Naive thymus-derived CD8-positive, alpha-beta T cell (primary cell): ENCODE measurements at regions not wholly inside any gene's neighbourhood (a gene's known extent, or its start where the extent isn't known, plus 50 kb on each side); places are given as distances from the start of the nearest gene placed in this dataset.
"Not testable (repeated sequence)": the region's sequence is repeated elsewhere in the genome, so short reads cannot be mapped to it uniquely, and the experiment has no call there.

Experiments
- ATAC-seq, 2 donors: fragments of 150-1000 bp; cut with Tn5 transposase in 1 of 2; sonication (Bioruptor Pico), chemical (Tn5 transposase) in 1 of 2; 1 replicate in 1 of 2; 2 replicates in 1 of 2; pipeline ENCODE4 v1.10.0; 2021; ENCODE audit warnings: mild to moderate bottlenecking in 2 of 2, moderate library complexity in 2 of 2
- POLR2A ChIA-PET: fragments of 350-600 bp; sonication (Branson Sonifier 250); formaldehyde crosslinking; loops from one replicate; lab custom pipeline; 2021; ENCODE audit warnings: antibody characterized with exemption; lab: Charles Lee
- DNase-seq, 10 donors: peaks; one replicate each; pipeline versions ENCODE4 v3.0.0 to v3.0.0-alpha.2; 2020 to 2022
- H3K27ac Mint-ChIP-seq, 10 donors: one replicate each; pipeline ENCODE4 v1.8.0; 2020 to 2022; ENCODE audit warnings: mild to moderate bottlenecking in 10 of 10, mixed read lengths in 10 of 10, moderate library complexity in 4 of 10, inconsistent platforms in 1 of 10
- H3K27me3 Mint-ChIP-seq, 5 donors: one replicate each; pipeline ENCODE4 v1.8.0; 2021 to 2022; ENCODE audit warnings: mixed read lengths in 5 of 5
- H3K36me3 Mint-ChIP-seq, 3 donors: one replicate each; pipeline ENCODE4 v1.8.0; 2020 to 2022; ENCODE audit warnings: mixed read lengths in 3 of 3, mild to moderate bottlenecking in 2 of 3, inconsistent platforms in 1 of 3
- H3K4me1 Mint-ChIP-seq, 4 donors: one replicate each; pipeline ENCODE4 v1.8.0; 2021 to 2022; ENCODE audit warnings: mixed read lengths in 4 of 4
- H3K4me3 Mint-ChIP-seq, 10 donors: one replicate each; pipeline ENCODE4 v1.8.0; 2020 to 2022; ENCODE audit warnings: mild to moderate bottlenecking in 10 of 10, mixed read lengths in 10 of 10, moderate library complexity in 6 of 10, inconsistent platforms in 1 of 10
- H3K9me3 Mint-ChIP-seq, 9 donors: one replicate each; pipeline ENCODE4 v1.8.0; 2020 to 2022; ENCODE audit warnings: mixed read lengths in 9 of 9, mild to moderate bottlenecking in 3 of 9, inconsistent platforms in 1 of 9, moderate library complexity in 1 of 9

- H3K27me3 Mint-ChIP-seq = peaks cover 0 to 4% (median 0%) of the 10 kb centered on the region in 5 donors
- H3K27ac Mint-ChIP-seq = no peak overlapping the region
- peaks cover 0 to 10% (median 0%) of the 10 kb centered on the region in 9 donors for H3K9me3 Mint-ChIP-seq
- POLR2A ChIA-PET = no interaction called here
- H3K4me1 Mint-ChIP-seq = no peaks in the 10 kb centered on the region
- DNase-seq (no peak), ATAC-seq (no peak)
- no peak overlapping the region for H3K4me3 Mint-ChIP-seq
- no peaks in the 10 kb centered on the region for H3K36me3 Mint-ChIP-seq
Measured at GRCh38 chrY:11070250-11071113, 1542.8 kb downstream of the TSPY10 start.

- H3K4me1 Mint-ChIP-seq, H3K27ac Mint-ChIP-seq, ATAC-seq, DNase-seq, H3K4me3 Mint-ChIP-seq, POLR2A ChIA-PET, H3K9me3 Mint-ChIP-seq, H3K27me3 Mint-ChIP-seq, H3K36me3 Mint-ChIP-seq: not testable (repeated sequence)
Measured at GRCh38 chrY:11085801-11086200, 1558.1 kb downstream of the TSPY10 start.

GRCh38 chrY:11097498-11097897 lies 1569.8 kb downstream of the TSPY10 start:
- POLR2A ChIA-PET, H3K27me3 Mint-ChIP-seq, DNase-seq, H3K9me3 Mint-ChIP-seq, H3K27ac Mint-ChIP-seq, H3K36me3 Mint-ChIP-seq, H3K4me3 Mint-ChIP-seq, ATAC-seq, H3K4me1 Mint-ChIP-seq: not testable (repeated sequence)

- POLR2A ChIA-PET, ATAC-seq, H3K36me3 Mint-ChIP-seq, H3K9me3 Mint-ChIP-seq, DNase-seq, H3K4me3 Mint-ChIP-seq, H3K27ac Mint-ChIP-seq, H3K4me1 Mint-ChIP-seq, H3K27me3 Mint-ChIP-seq: not testable (repeated sequence)
Measured at GRCh38 chrY:11098419-11098818, 1570.7 kb downstream of the TSPY10 start.

- POLR2A ChIA-PET = no interaction called here
- Mint-ChIP-seq H3K4me3 (no peak overlapping the region), H3K36me3 (no peaks in the 10 kb centered on the region), H3K4me1 (no peaks in the 10 kb centered on the region), H3K27ac (no peak overlapping the region), H3K27me3 (no peaks in the 10 kb centered on the region), H3K9me3 (peaks cover 0 to 9% (median 0%) of the 10 kb centered on the region in 9 donors)
- no peak for ATAC-seq
- no peak for DNase-seq
Measured at GRCh38 chrY:11099004-11099403, 1571.3 kb downstream of the TSPY10 start.

- DNase-seq, H3K9me3 Mint-ChIP-seq, H3K36me3 Mint-ChIP-seq, H3K27me3 Mint-ChIP-seq, H3K4me1 Mint-ChIP-seq, H3K4me3 Mint-ChIP-seq, ATAC-seq, POLR2A ChIA-PET, H3K27ac Mint-ChIP-seq: not testable (repeated sequence)
Measured at GRCh38 chrY:11100472-11100871, 1572.8 kb downstream of the TSPY10 start.

GRCh38 chrY:11102987-11103386 lies 1575.3 kb downstream of the TSPY10 start:
- ATAC-seq, POLR2A ChIA-PET, H3K9me3 Mint-ChIP-seq, H3K4me1 Mint-ChIP-seq, H3K36me3 Mint-ChIP-seq, H3K27me3 Mint-ChIP-seq, H3K4me3 Mint-ChIP-seq, H3K27ac Mint-ChIP-seq, DNase-seq: not testable (repeated sequence)

GRCh38 chrY:11107127-11107918 lies 1579.6 kb downstream of the TSPY10 start:
- POLR2A ChIA-PET, ATAC-seq, H3K4me3 Mint-ChIP-seq, DNase-seq, H3K27ac Mint-ChIP-seq, H3K4me1 Mint-ChIP-seq, H3K36me3 Mint-ChIP-seq: not testable (repeated sequence)
- H3K9me3 Mint-ChIP-seq = peaks cover 0 to 13% (median 2%) of the 10 kb centered on the region in 9 donors
- peaks cover 0 to 13% (median 7%) of the 10 kb centered on the region in 5 donors for H3K27me3 Mint-ChIP-seq

- DNase-seq, ATAC-seq, H3K27me3 Mint-ChIP-seq, H3K9me3 Mint-ChIP-seq, H3K27ac Mint-ChIP-seq, H3K36me3 Mint-ChIP-seq, H3K4me3 Mint-ChIP-seq, POLR2A ChIA-PET, H3K4me1 Mint-ChIP-seq: not testable (repeated sequence)
Measured at GRCh38 chrY:11151724-11152123, 1549.3 kb upstream of the USP9Y start.

- H3K4me1 Mint-ChIP-seq, H3K27ac Mint-ChIP-seq, DNase-seq, ATAC-seq, H3K4me3 Mint-ChIP-seq, H3K36me3 Mint-ChIP-seq, POLR2A ChIA-PET, H3K9me3 Mint-ChIP-seq, H3K27me3 Mint-ChIP-seq: not testable (repeated sequence)
Measured at GRCh38 chrY:11156100-11156499, 1544.9 kb upstream of the USP9Y start.

- H3K4me1 Mint-ChIP-seq, H3K36me3 Mint-ChIP-seq, POLR2A ChIA-PET, H3K27ac Mint-ChIP-seq, ATAC-seq, DNase-seq, H3K27me3 Mint-ChIP-seq, H3K9me3 Mint-ChIP-seq, H3K4me3 Mint-ChIP-seq: not testable (repeated sequence)
Measured at GRCh38 chrY:11156846-11157245, 1544.2 kb upstream of the USP9Y start.

- H3K4me1 Mint-ChIP-seq, DNase-seq, H3K9me3 Mint-ChIP-seq, H3K36me3 Mint-ChIP-seq, ATAC-seq, H3K27me3 Mint-ChIP-seq, H3K27ac Mint-ChIP-seq, POLR2A ChIA-PET, H3K4me3 Mint-ChIP-seq: not testable (repeated sequence)
Measured at GRCh38 chrY:11177033-11177432, 1524.0 kb upstream of the USP9Y start.

GRCh38 chrY:11201133-11201532 lies 1499.9 kb upstream of the USP9Y start:
- H3K9me3 Mint-ChIP-seq, H3K4me1 Mint-ChIP-seq, H3K27me3 Mint-ChIP-seq, POLR2A ChIA-PET, H3K36me3 Mint-ChIP-seq, H3K27ac Mint-ChIP-seq, DNase-seq, ATAC-seq: not testable (repeated sequence)
- H3K4me3 Mint-ChIP-seq = peak overlapping the region in 1 of 10 donors; percentile 22
